ENCODE measurements at regions not wholly inside any gene's neighbourhood (a gene's known extent, or its start where the extent isn't known, plus 50 kb on each side); places are given as distances from the start of the nearest gene placed in this dataset.
A peak's percentile ranks its signal among the peaks of the same experiment; 100 is the strongest.

DNA sequence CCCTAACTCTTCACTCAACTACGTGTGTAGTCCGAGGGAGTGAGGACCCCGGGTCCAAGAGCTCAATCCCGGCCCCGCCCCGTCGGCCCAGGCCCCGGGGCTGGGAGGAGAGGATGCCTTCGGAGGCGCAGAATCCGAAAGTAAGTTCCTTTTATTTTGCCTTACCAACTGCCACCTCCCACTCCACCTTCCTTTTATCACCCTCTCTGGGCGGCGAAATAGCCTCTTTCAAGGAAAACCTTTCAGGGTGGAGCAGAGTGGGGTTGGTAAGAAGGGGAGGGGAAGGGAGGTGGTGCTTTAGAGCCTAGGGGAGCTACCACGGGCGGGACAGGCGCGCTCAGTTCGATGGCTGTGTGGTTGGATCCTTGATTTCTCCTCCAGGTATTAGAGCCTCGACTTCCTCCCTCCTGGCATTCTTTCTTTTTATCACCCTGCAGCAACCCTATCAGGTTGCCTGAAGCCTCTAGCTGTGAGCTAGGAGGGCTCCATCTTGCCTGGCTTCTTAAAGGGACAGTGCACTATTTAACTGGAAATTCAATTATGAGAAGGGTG, 191.2 kb downstream of the RRAGB start:
- H3K27me3 ChIP-seq (ENCODE audit: control insufficient read depth in 2 of 2, insufficient read depth in 2 of 2, low read length in 2 of 2), result no peaks in the 10 kb centered on the region
- H3K27ac ChIP-seq (ENCODE audit: insufficient read depth, low read depth, low read length), result peak overlapping the region; percentile 17
- peak; percentile 28 for FAIRE-seq

More for the DNA sequence above, 191.2 kb downstream of the RRAGB start:
- no peaks in the 10 kb centered on the region for H3K36me3 ChIP-seq (ENCODE audit: control insufficient read depth in 2 of 2, extremely low read depth in 1 of 2, insufficient read depth in 2 of 2, low read length in 2 of 2)
- dilution Hi-C loops (cut with MboI; ENCODE audit: extremely low pct_ligation_motif_present, low sequenced_read_pairs), result no loop called here
- no peaks in the 10 kb centered on the region for H4K20me1 ChIP-seq (replicated peaks; ENCODE audit: control insufficient read depth, extremely low read depth, insufficient read depth, low read length)
- CTCF ChIA-PET, result interaction anchor here (1.2 to 1.9 kb wide), 4 partner anchors 191 to 818 kb away, joined by 4 to 10 read pairs (median 7); partner anchors contain the start of genes MAGEH1, RRAGB and USP51
- peak overlapping the region; percentile 88 for H3K4me2 ChIP-seq (ENCODE audit: insufficient read depth, low read length)
- POLR2A ChIA-PET, result interaction anchor here (0.8 kb wide), 1 partner anchor 420 kb away, joined by 3 read pairs; no protein-coding TSS in a partner anchor
- intact Hi-C loops (cut with micrococcal nuclease), result loop anchor here (1.0 to 5.0 kb wide), 2 partner anchors 190 to 339 kb away; no protein-coding TSS in a partner anchor
- H3K9ac ChIP-seq (replicated peaks; ENCODE audit: extremely low read depth, insufficient read depth, low read length), result peak overlapping the region; percentile 67
- TF ChIP-seq MAX (IDR thresholded peaks at IDR 0.05; ENCODE audit: insufficient read depth, insufficient read length) (no peak), POLR2A (IDR thresholded peaks at IDR 0.05; ENCODE audit: low read depth, low read length) (no peak), FOS (IDR thresholded peaks at IDR 0.05; ENCODE audit: borderline replicate concordance, insufficient read depth, low read length) (no peak), POLR2AphosphoS5 (IDR thresholded peaks at IDR 0.05; ENCODE audit: insufficient read depth, low read depth, low read length) (no peak), EZH2 (IDR thresholded peaks at IDR 0.05; ENCODE audit: borderline replicate concordance, low read depth, low read length, severe bottlenecking) (no peak), JUN (IDR thresholded peaks at IDR 0.05; ENCODE audit: borderline replicate concordance, insufficient read depth, insufficient read length, low read depth) (no peak), MYC (IDR thresholded peaks at IDR 0.05; ENCODE audit: low read depth, low read length) (no peak)
- TF ChIP-seq, protein P1, sequence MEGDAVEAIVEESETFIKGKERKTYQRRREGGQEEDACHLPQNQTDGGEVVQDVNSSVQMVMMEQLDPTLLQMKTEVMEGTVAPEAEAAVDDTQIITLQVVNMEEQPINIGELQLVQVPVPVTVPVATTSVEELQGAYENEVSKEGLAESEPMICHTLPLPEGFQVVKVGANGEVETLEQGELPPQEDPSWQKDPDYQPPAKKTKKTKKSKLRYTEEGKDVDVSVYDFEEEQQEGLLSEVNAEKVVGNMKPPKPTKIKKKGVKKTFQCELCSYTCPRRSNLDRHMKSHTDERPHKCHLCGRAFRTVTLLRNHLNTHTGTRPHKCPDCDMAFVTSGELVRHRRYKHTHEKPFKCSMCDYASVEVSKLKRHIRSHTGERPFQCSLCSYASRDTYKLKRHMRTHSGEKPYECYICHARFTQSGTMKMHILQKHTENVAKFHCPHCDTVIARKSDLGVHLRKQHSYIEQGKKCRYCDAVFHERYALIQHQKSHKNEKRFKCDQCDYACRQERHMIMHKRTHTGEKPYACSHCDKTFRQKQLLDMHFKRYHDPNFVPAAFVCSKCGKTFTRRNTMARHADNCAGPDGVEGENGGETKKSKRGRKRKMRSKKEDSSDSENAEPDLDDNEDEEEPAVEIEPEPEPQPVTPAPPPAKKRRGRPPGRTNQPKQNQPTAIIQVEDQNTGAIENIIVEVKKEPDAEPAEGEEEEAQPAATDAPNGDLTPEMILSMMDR (IDR thresholded peaks at IDR 0.05; ENCODE audit: extremely low read depth in 1 of 2, insufficient read depth in 1 of 2, low read depth in 1 of 2, low read length in 2 of 2), result no peak
- DNase-seq (ENCODE audit: low read depth, low spot score), result peak; percentile 19
- no peaks in the 10 kb centered on the region for H3K9me3 ChIP-seq (replicated peaks; ENCODE audit: control insufficient read depth, insufficient read depth, low read length)
- no peaks in the 10 kb centered on the region for H3K4me1 ChIP-seq (ENCODE audit: control insufficient read depth, extremely low read depth, insufficient read depth, low read length)
- peak overlapping the region; percentile 96 for H2AFZ ChIP-seq (ENCODE audit: low read depth, low read length)
- no peaks in the 10 kb centered on the region for H3K9me1 ChIP-seq (replicated peaks; ENCODE audit: control insufficient read depth, extremely low read depth, insufficient read depth, low read length)
- BruUV-seq (replicated peaks), result no TSS peak
- no peaks in the 10 kb centered on the region for H3K79me2 ChIP-seq (ENCODE audit: control insufficient read depth, insufficient read depth, low read length)
- peak overlapping the region; percentile 70 to 90 (median 86) for H3K4me3 ChIP-seq (replicated peaks in 1 of 3; ENCODE audit: insufficient read depth in 1 of 3, low read depth in 1 of 3, low read length in 3 of 3)
